ENCODE measurements at regions not wholly inside any gene's neighbourhood (a gene's known extent, or its start where the extent isn't known, plus 50 kb on each side); places are given as distances from the start of the nearest gene placed in this dataset.

- Histone ChIP-seq H3K4me3 (replicated peaks; ENCODE audit: low read depth, low read length) (no peak overlapping the region), H3K27me3 (replicated peaks; ENCODE audit: control insufficient read depth, insufficient read depth, low read length) (no peaks in the 10 kb centered on the region), H3K36me3 (ENCODE audit: control insufficient read depth, insufficient read depth, low read length) (no peaks in the 10 kb centered on the region)
- no peak for TF ChIP-seq CTCF (IDR thresholded peaks at IDR 0.05; ENCODE audit: insufficient read depth, low read length, poor library complexity, severe bottlenecking)
- DNase-seq (ENCODE audit: extremely low read depth, insufficient read length), result no peak
Observed at GRCh38 chr13:62908321-62908720, 1492.7 kb upstream of the PCDH20 start.

GRCh38 chr13:62906896-62907295 lies 1491.2 kb upstream of the PCDH20 start:
- no peak for TF ChIP-seq CTCF (IDR thresholded peaks at IDR 0.05; ENCODE audit: insufficient read depth, low read length, poor library complexity, severe bottlenecking)
- no peak for DNase-seq (ENCODE audit: extremely low read depth, insufficient read length)
- Histone ChIP-seq H3K36me3 (ENCODE audit: control insufficient read depth, insufficient read depth, low read length) (no peaks in the 10 kb centered on the region), H3K27me3 (replicated peaks; ENCODE audit: control insufficient read depth, insufficient read depth, low read length) (no peaks in the 10 kb centered on the region), H3K4me3 (replicated peaks; ENCODE audit: low read depth, low read length) (no peak overlapping the region)

- DNase-seq (ENCODE audit: extremely low read depth, insufficient read length), result no peak
- no peak for TF ChIP-seq CTCF (IDR thresholded peaks at IDR 0.05; ENCODE audit: insufficient read depth, low read length, poor library complexity, severe bottlenecking)
- Histone ChIP-seq H3K27me3 (replicated peaks; ENCODE audit: control insufficient read depth, insufficient read depth, low read length) (no peaks in the 10 kb centered on the region), H3K4me3 (replicated peaks; ENCODE audit: low read depth, low read length) (no peak overlapping the region), H3K36me3 (ENCODE audit: control insufficient read depth, insufficient read depth, low read length) (no peaks in the 10 kb centered on the region)
Observed at GRCh38 chr13:62906469-62906868, 1490.8 kb upstream of the PCDH20 start.

- H3K27me3 ChIP-seq (replicated peaks; ENCODE audit: control insufficient read depth, insufficient read depth, low read length), result no peaks in the 10 kb centered on the region
- no peaks in the 10 kb centered on the region for H3K36me3 ChIP-seq (ENCODE audit: control insufficient read depth, insufficient read depth, low read length)
- no peak for DNase-seq (ENCODE audit: extremely low read depth, insufficient read length)
- no peak overlapping the region for H3K4me3 ChIP-seq (replicated peaks; ENCODE audit: low read depth, low read length)
- no peak for TF ChIP-seq CTCF (IDR thresholded peaks at IDR 0.05; ENCODE audit: insufficient read depth, low read length, poor library complexity, severe bottlenecking)
Observed at GRCh38 chr13:62887046-62887445, 1471.4 kb upstream of the PCDH20 start.

GRCh38 chr13:62879071-62879470 lies 1463.4 kb upstream of the PCDH20 start:
- Histone ChIP-seq H3K27me3 (replicated peaks; ENCODE audit: control insufficient read depth, insufficient read depth, low read length) (no peaks in the 10 kb centered on the region), H3K36me3 (ENCODE audit: control insufficient read depth, insufficient read depth, low read length) (no peaks in the 10 kb centered on the region), H3K4me3 (replicated peaks; ENCODE audit: low read depth, low read length) (no peak overlapping the region)
- no peak for DNase-seq (ENCODE audit: extremely low read depth, insufficient read length)
- TF ChIP-seq CTCF (IDR thresholded peaks at IDR 0.05; ENCODE audit: insufficient read depth, low read length, poor library complexity, severe bottlenecking), result no peak

GRCh38 chr13:62875118-62875640 lies 1459.5 kb upstream of the PCDH20 start:
- TF ChIP-seq CTCF (IDR thresholded peaks at IDR 0.05; ENCODE audit: insufficient read depth, low read length, poor library complexity, severe bottlenecking), result no peak
- Histone ChIP-seq H3K27me3 (replicated peaks; ENCODE audit: control insufficient read depth, insufficient read depth, low read length) (no peaks in the 10 kb centered on the region), H3K4me3 (replicated peaks; ENCODE audit: low read depth, low read length) (no peak overlapping the region), H3K36me3 (ENCODE audit: control insufficient read depth, insufficient read depth, low read length) (no peaks in the 10 kb centered on the region)
- no peak for DNase-seq (ENCODE audit: extremely low read depth, insufficient read length)
